A673 (cell line): ENCODE measurements at regions not wholly inside any gene's neighbourhood (a gene's known extent, or its start where the extent isn't known, plus 50 kb on each side); places are given as distances from the start of the nearest gene placed in this dataset.

Experiments used
- BruUV-seq: library from RNA; stranded (reverse); fragments of 400-500 nt; replicated peaks from 2 replicates; lab custom pipeline; 2021; lab: Mats Ljungman, UMichigan
- CTCF ChIA-PET: fragments of 300-600 bp; sonication (Branson Sonifier 250); formaldehyde crosslinking; loops from one replicate; lab custom pipeline; 2022; ENCODE audit warnings: antibody characterized with exemption; lab: Charles Lee
- POLR2A ChIA-PET: fragments of 300-600 bp; sonication (Branson Sonifier 250); formaldehyde crosslinking; loops from one replicate; lab custom pipeline; 2022; ENCODE audit warnings: antibody characterized with exemption; ENCODE audit not compliant: low non-redundant PET; lab: Charles Lee
- DNase-seq: peaks from one replicate; pipeline ENCODE4 v3.0.0-alpha.2; 2015; ENCODE audit warnings: low spot score
- H3K27ac ChIP-seq: fragments of 200-600 bp; sonication (generic); 2 replicates; pipeline ENCODE4 v1.5.1; 2016; ENCODE audit warnings: mixed run types, low read depth, mild to moderate bottlenecking, mixed read lengths, antibody characterized with exemption, low read length; ENCODE audit not compliant: poor library complexity, severe bottlenecking
- H3K27me3 ChIP-seq: fragments of 200-600 bp; sonication (generic); replicated peaks from 2 replicates; pipeline ENCODE4 v1.6.1; 2017; ENCODE audit warnings: mixed run types, low read depth, mild to moderate bottlenecking, mixed read lengths, antibody characterized with exemption, low read length; ENCODE audit not compliant: insufficient read depth, poor library complexity
- H3K36me3 ChIP-seq: fragments of 200-600 bp; sonication (generic); 2 replicates; pipeline ENCODE4 v1.6.1; 2016; ENCODE audit warnings: mixed run types, mild to moderate bottlenecking, mixed read lengths, antibody characterized with exemption, low read length; ENCODE audit not compliant: insufficient read depth, poor library complexity, severe bottlenecking
- H3K4me1 ChIP-seq: fragments of 200-600 bp; sonication (generic); 2 replicates; pipeline ENCODE4 v1.6.1; 2017; ENCODE audit warnings: mixed run types, mild to moderate bottlenecking, mixed read lengths, antibody characterized with exemption, low read length; ENCODE audit not compliant: insufficient read depth, poor library complexity, severe bottlenecking
- H3K4me3 ChIP-seq: fragments of 200-600 bp; sonication (generic); 2 replicates; pipeline ENCODE4 v1.5.1; 2016; ENCODE audit warnings: low read depth, mixed run types, mild to moderate bottlenecking, mixed read lengths, low read length; ENCODE audit not compliant: poor library complexity, severe bottlenecking
- H3K9me3 ChIP-seq: fragments of 200-600 bp; sonication (generic); 2 replicates; pipeline ENCODE4 v1.6.1; 2016; ENCODE audit warnings: mixed run types, low read depth, mild to moderate bottlenecking, mixed read lengths, antibody characterized with exemption, low read length; ENCODE audit not compliant: poor library complexity, severe bottlenecking
- CTCF ChIP-seq: fragments of 300-800, 200-600 bp; sonication (generic); conservative IDR thresholded peaks from 2 replicates; pipeline ENCODE4 v1.5.1; 2017; ENCODE audit warnings: low read depth, mild to moderate bottlenecking, antibody characterized with exemption, low read length, moderate library complexity, mixed read lengths
- EZH2 ChIP-seq: fragments of 200-600 bp; sonication (generic); IDR thresholded peaks from 2 replicates; pipeline ENCODE4 v1.6.1; 2017; ENCODE audit warnings: borderline replicate concordance, low read depth, mild to moderate bottlenecking, mixed read lengths, antibody characterized with exemption, low read length; ENCODE audit not compliant: poor library complexity, severe bottlenecking
- intact Hi-C: fragments of 100-400 bp; cut with micrococcal nuclease; formaldehyde crosslinking; loops from one replicate; pipeline ENCODE4 v1.10.0; 2022; ENCODE audit not compliant: unreplicated experiment

DNA sequence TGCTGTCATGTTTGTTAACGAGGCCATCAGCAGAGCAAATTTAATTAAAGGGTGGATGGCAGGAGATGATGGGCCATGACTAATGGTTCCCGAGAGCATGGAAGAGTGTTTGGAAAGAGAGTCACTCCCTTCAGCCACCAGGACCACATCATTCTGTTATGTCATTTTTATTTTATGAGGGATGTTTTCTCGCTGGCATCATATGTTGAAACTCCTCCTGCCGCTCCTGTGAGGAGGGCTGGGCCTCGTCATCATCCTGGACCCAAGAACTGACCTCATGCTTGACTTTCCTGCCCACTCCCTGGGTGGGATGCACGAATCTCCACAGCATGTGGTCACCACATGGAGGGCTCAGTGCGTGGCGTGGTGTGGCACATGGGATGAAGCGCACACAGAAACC lies 86.4 kb upstream of the FRMD1 start:
- ChIA-PET POLR2A (no interaction called here), CTCF (no interaction called here)
- no peak for DNase-seq
- Histone ChIP-seq H3K36me3 (peaks cover 3% of the 10 kb centered on the region), H3K4me1 (peaks cover 7% of the 10 kb centered on the region), H3K27me3 (no peaks in the 10 kb centered on the region), H3K27ac (no peak overlapping the region), H3K4me3 (no peak overlapping the region), H3K9me3 (peaks cover 54% of the 10 kb centered on the region)
- intact Hi-C loops: no loop called here
- TF ChIP-seq CTCF: no peak
- no peak for TF ChIP-seq EZH2
- no TSS peak for BruUV-seq

DNA sequence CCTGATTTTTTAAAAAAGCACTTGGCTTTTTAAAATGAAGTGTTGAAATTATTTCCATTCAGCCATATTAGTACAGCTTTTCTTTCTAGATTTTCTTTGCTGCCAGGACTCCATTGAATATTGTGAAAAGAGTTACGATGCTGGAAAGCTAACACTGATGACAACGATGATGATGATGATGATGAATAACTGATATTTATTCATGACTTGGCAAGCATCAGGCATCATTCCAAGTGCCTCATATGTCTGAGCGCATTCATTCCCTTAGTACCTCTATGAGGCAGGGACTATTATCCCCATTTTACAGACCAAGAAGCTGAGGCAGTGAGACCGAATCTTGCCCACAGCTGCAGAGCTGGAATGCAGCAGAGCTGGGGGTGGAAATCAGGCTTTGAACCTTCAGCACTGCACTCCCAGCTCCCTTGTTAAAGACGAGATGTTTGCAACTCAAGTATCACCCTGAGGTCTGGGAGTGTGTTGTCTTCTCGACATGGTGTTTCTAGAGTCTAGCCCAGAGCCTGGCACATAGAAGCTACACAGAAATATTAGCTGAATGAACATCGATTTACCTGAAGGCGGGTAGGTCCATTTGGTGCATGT lies 85.5 kb upstream of the FRMD1 start:
- Histone ChIP-seq H3K27ac (peak overlapping the region; percentile 15), H3K36me3 (peaks cover 2% of the 10 kb centered on the region), H3K4me1 (peaks cover 7% of the 10 kb centered on the region), H3K27me3 (no peaks in the 10 kb centered on the region), H3K4me3 (no peak overlapping the region), H3K9me3 (peaks cover 46% of the 10 kb centered on the region)
- ChIA-PET POLR2A (no interaction called here), CTCF (no interaction called here)
- no peak for TF ChIP-seq CTCF
- no peak for TF ChIP-seq EZH2
- intact Hi-C loops: no loop called here
- no TSS peak for BruUV-seq
- DNase-seq: no peak

GRCh38 chr6:168163096-168163731 lies 84.2 kb upstream of the FRMD1 start:
- Histone ChIP-seq H3K27me3 (no peaks in the 10 kb centered on the region), H3K36me3 (no peaks in the 10 kb centered on the region), H3K27ac (no peak overlapping the region), H3K9me3 (peaks cover 37% of the 10 kb centered on the region), H3K4me3 (no peak overlapping the region), H3K4me1 (peaks cover 14% of the 10 kb centered on the region)
- no peak for TF ChIP-seq CTCF
- no peak for TF ChIP-seq EZH2
- no peak for DNase-seq
- intact Hi-C loops: no loop called here
- CTCF ChIA-PET: no interaction called here
- POLR2A ChIA-PET: no interaction called here
- BruUV-seq: no TSS peak
